Trophoblast cell (in vitro differentiated cells and primary cell): ENCODE measurements at regions not wholly inside any gene's neighbourhood (a gene's known extent, or its start where the extent isn't known, plus 50 kb on each side); places are given as distances from the start of the nearest gene placed in this dataset.
A peak's percentile ranks its signal among the peaks of the same experiment; 100 is the strongest.

Experiments
- DNase-seq, 2 donors: peaks; one replicate each; pipeline ENCODE4 v3.0.0-alpha.2; 2016
- H2AFZ ChIP-seq: 2 replicates; pipeline ENCODE4 v1.6.1; 2013; ENCODE audit warnings: low read length, moderate library complexity, mild to moderate bottlenecking; ENCODE audit not compliant: insufficient read depth, poor library complexity
- H2AK5ac ChIP-seq: 2 replicates; pipeline ENCODE4 v1.6.1; 2013; ENCODE audit warnings: mild to moderate bottlenecking, low read length
- H2BK120ac ChIP-seq: 2 replicates; pipeline ENCODE4 v1.6.1; 2013; ENCODE audit warnings: low read length, mild to moderate bottlenecking, moderate library complexity; ENCODE audit not compliant: insufficient read depth, poor library complexity
- H2BK12ac ChIP-seq: 2 replicates; pipeline ENCODE4 v1.6.1; 2013; ENCODE audit warnings: mild to moderate bottlenecking, low read length, moderate library complexity
- H2BK5ac ChIP-seq: 2 replicates; pipeline ENCODE4 v1.6.1; 2013; ENCODE audit warnings: low read length, low read depth, moderate library complexity, mild to moderate bottlenecking; ENCODE audit not compliant: poor library complexity
- H3K14ac ChIP-seq: 2 replicates; pipeline ENCODE4 v1.6.1; 2013; ENCODE audit warnings: mild to moderate bottlenecking, low read length
- H3K18ac ChIP-seq: 2 replicates; pipeline ENCODE4 v1.6.1; 2013; ENCODE audit warnings: mild to moderate bottlenecking, low read length
- H3K23ac ChIP-seq: 2 replicates; pipeline ENCODE4 v1.6.1; 2013; ENCODE audit warnings: low read length
- H3K27ac ChIP-seq: 2 replicates; pipeline ENCODE4 v1.5.1; 2013; ENCODE audit warnings: low read depth, mild to moderate bottlenecking, inconsistent platforms, low read length, moderate library complexity
- H3K27me3 ChIP-seq: 2 replicates; pipeline ENCODE4 v1.6.1; 2013; ENCODE audit warnings: inconsistent platforms, mild to moderate bottlenecking, low read length, moderate library complexity; ENCODE audit not compliant: insufficient read depth
- H3K36me3 ChIP-seq, 2 experiments: 1 replicate in 1 of 2; 2 replicates in 1 of 2; pipeline ENCODE4 v1.6.1; 2013; ENCODE audit warnings: low read length in 2 of 2, mild to moderate bottlenecking in 2 of 2, moderate library complexity in 1 of 2; ENCODE audit not compliant: insufficient read depth in 2 of 2, control insufficient read depth in 1 of 2
- H3K4ac ChIP-seq: 2 replicates; pipeline ENCODE4 v1.6.1; 2013; ENCODE audit warnings: low read depth, mild to moderate bottlenecking, low read length, moderate library complexity
- H3K4me1 ChIP-seq, 2 experiments: 1 replicate in 1 of 2; 2 replicates in 1 of 2; pipeline ENCODE4 v1.6.1; 2013; ENCODE audit warnings: low read length in 2 of 2, mild to moderate bottlenecking in 2 of 2, moderate library complexity in 1 of 2; ENCODE audit not compliant: insufficient read depth in 2 of 2, control insufficient read depth in 1 of 2
- H3K4me2 ChIP-seq: 2 replicates; pipeline ENCODE4 v1.6.1; 2013; ENCODE audit warnings: inconsistent platforms, mild to moderate bottlenecking, low read length, moderate library complexity
- H3K4me3 ChIP-seq: 2 replicates; pipeline ENCODE4 v1.5.1; 2013; ENCODE audit warnings: mild to moderate bottlenecking, low read depth, low read length, inconsistent platforms
- H3K79me1 ChIP-seq: one replicate; pipeline ENCODE4 v1.6.1; 2013; ENCODE audit warnings: low read length
- H3K79me2 ChIP-seq: 2 replicates; pipeline ENCODE4 v1.6.1; 2013; ENCODE audit warnings: low read length, mild to moderate bottlenecking; ENCODE audit not compliant: control insufficient read depth, insufficient read depth, poor library complexity
- H3K9ac ChIP-seq: 2 replicates; pipeline ENCODE4 v1.6.1; 2013; ENCODE audit warnings: mild to moderate bottlenecking, low read length
- H3K9me3 ChIP-seq: 2 replicates; pipeline ENCODE4 v1.6.1; 2013; ENCODE audit warnings: low read depth, mild to moderate bottlenecking, control low read depth, inconsistent platforms, low read length; ENCODE audit not compliant: insufficient read depth
- H4K12ac ChIP-seq: 2 replicates; pipeline ENCODE4 v1.6.1; 2013; ENCODE audit warnings: low read depth, mild to moderate bottlenecking, low read length, moderate library complexity
- H4K8ac ChIP-seq: 2 replicates; pipeline ENCODE4 v1.6.1; 2013; ENCODE audit warnings: low read depth, mild to moderate bottlenecking, low read length, moderate library complexity
- H4K91ac ChIP-seq: one replicate; pipeline ENCODE4 v1.6.1; 2013; ENCODE audit warnings: low read depth, mild to moderate bottlenecking, low read length, moderate library complexity
- WGBS: extraction: QIAGEN DNeasy Blood & Tissue Kit; methylation state at CpG from one replicate; pipeline ENCODE4 v1.1.7; 2013; ENCODE audit warnings: missing lambda C conversion rate; ENCODE audit not compliant: insufficient read length, insufficient coverage; ENCODE audit errors: extremely low coverage; 5-methylcytosine and 5-hydroxymethylcytosine counted together

GRCh38 chr16:59190731-59191130 is 456.6 kb upstream of the GOT2 start:
- Histone ChIP-seq H3K4ac (no peak overlapping the region), H4K8ac (no peak overlapping the region), H3K79me2 (no peaks in the 10 kb centered on the region), H2BK12ac (no peak overlapping the region), H3K4me2 (no peak overlapping the region), H3K23ac (no peak overlapping the region), H3K18ac (no peak overlapping the region), H3K9me3 (no peaks in the 10 kb centered on the region), H2AK5ac (no peak overlapping the region), H3K36me3 (no peaks in the 10 kb centered on the region), H4K91ac (no peak overlapping the region), H2BK5ac (no peak overlapping the region), H2AFZ (no peak overlapping the region), H3K27me3 (no peaks in the 10 kb centered on the region), H4K12ac (no peak overlapping the region), H3K9ac (no peak overlapping the region), H3K14ac (no peak overlapping the region), H2BK120ac (no peak overlapping the region), H3K4me1 (no peaks in the 10 kb centered on the region), H3K4me3 (no peak overlapping the region), H3K79me1 (no peaks in the 10 kb centered on the region), H3K27ac (no peak overlapping the region)
- no peak for DNase-seq

DNA sequence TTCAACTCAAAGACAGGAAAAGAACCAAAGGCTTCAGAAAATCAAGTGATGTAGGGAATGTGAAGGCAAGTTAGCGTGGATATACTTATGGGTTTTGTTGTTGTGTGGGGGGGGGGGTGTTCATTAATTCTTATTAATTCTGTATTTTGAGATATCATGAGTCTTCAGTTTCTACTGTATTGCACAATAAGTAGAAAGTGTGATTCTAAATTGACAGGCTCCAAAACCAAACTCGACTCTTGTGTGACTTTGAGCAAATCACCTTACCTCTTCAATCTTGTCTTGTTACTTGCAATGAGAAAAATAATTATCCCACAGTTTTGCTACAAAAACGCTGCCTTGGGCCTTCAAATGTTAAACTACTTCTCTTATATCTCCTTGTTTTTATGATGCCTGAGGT is 453.9 kb upstream of the GOT2 start:
- no peak overlapping the region for H3K23ac ChIP-seq
- no peak overlapping the region for H4K12ac ChIP-seq
- no peak overlapping the region for H4K8ac ChIP-seq
- H2BK12ac ChIP-seq, result no peak overlapping the region
- no peak overlapping the region for H3K4me2 ChIP-seq
- no peaks in the 10 kb centered on the region for H3K9me3 ChIP-seq
- H3K4me3 ChIP-seq, result no peak overlapping the region
- H2AFZ ChIP-seq, result no peak overlapping the region
- H2BK120ac ChIP-seq, result no peak overlapping the region
- no peaks in the 10 kb centered on the region for H3K36me3 ChIP-seq
- H2AK5ac ChIP-seq, result no peak overlapping the region
- no peak overlapping the region for H3K4ac ChIP-seq
- H3K79me2 ChIP-seq, result no peaks in the 10 kb centered on the region
- DNase-seq, result no peak
- no peak overlapping the region for H3K27ac ChIP-seq
- no peaks in the 10 kb centered on the region for H3K27me3 ChIP-seq
- no peak overlapping the region for H3K18ac ChIP-seq
- no peak overlapping the region for H3K9ac ChIP-seq
- H2BK5ac ChIP-seq, result no peak overlapping the region
- no peaks in the 10 kb centered on the region for H3K4me1 ChIP-seq
- no peak overlapping the region for H4K91ac ChIP-seq
- H3K14ac ChIP-seq, result no peak overlapping the region
- H3K79me1 ChIP-seq, result no peaks in the 10 kb centered on the region
- WGBS, result no CpG with 5 or more reads among the region's 3 CpGs

DNA sequence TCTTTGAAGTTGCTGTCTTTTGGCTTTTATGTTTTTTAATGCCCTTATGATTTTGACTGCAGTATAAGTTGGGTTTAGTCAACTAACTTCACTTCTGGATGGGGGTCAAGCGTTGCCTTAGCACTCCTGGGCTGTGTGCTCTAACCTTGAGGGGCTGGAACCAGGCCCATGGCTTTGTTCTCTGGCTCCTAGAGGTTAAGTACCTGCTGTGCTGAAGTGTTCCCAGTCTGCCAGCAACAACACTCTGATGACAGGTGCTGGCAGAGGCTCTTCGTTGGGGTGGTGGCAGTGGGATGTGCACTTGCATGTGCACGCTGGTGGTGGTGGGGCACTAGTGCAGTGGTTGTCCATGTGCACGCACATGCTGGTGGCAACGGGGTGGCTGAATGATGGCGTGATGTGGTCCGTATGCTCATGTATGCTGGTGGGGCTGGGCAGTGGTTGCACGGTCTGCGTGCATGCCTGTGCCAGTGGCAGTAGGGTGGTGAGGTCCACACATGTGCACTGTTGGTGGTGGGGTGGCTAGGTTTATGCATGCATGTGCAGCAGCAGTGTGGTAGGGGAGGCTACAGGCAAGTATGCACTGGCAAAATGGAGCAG is 447.8 kb upstream of the GOT2 start:
- H3K27me3 ChIP-seq, result no peaks in the 10 kb centered on the region
- peaks cover 3% of the 10 kb centered on the region for H3K9me3 ChIP-seq
- no peak overlapping the region for H3K4me2 ChIP-seq
- peak overlapping the region; percentile 43 for H3K23ac ChIP-seq
- H2BK120ac ChIP-seq, result no peak overlapping the region
- no peak for DNase-seq
- H2BK5ac ChIP-seq, result no peak overlapping the region
- no peak overlapping the region for H2AFZ ChIP-seq
- no peaks in the 10 kb centered on the region for H3K79me1 ChIP-seq
- H3K27ac ChIP-seq, result no peak overlapping the region
- no peak overlapping the region for H4K8ac ChIP-seq
- H4K91ac ChIP-seq, result no peak overlapping the region
- H3K4me3 ChIP-seq, result peak overlapping the region; percentile 63
- no peak overlapping the region for H3K14ac ChIP-seq
- no peak overlapping the region for H2BK12ac ChIP-seq
- no peak overlapping the region for H3K9ac ChIP-seq
- no peak overlapping the region for H3K4ac ChIP-seq
- no peaks in the 10 kb centered on the region for H3K4me1 ChIP-seq
- no peaks in the 10 kb centered on the region for H3K79me2 ChIP-seq
- H3K18ac ChIP-seq, result no peak overlapping the region
- H4K12ac ChIP-seq, result no peak overlapping the region
- no peak overlapping the region for H2AK5ac ChIP-seq
- no CpG with 5 or more reads among the region's 9 CpGs for WGBS
- H3K36me3 ChIP-seq, result no peaks in the 10 kb centered on the region

DNA sequence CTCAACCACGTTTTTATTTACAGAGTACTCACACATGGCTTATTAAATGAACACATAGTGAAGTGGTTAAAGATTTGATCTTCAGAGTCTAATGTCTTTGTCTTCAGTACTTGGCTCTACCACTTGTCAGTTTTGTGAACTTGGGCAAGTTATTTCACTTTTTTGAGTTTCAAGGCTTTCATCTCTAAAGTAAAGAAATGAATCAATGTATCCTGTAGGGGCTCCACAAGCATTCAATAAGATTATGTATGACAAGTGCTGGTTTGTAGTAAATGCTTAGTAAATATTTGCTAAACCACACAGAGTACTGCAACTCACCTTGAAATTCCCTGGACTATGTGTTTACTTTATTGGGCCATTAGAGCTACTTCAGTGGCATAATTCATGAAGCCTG is 446.0 kb upstream of the GOT2 start:
- Histone ChIP-seq H2AFZ (no peak overlapping the region), H3K9ac (no peak overlapping the region), H3K4ac (no peak overlapping the region), H3K79me1 (no peaks in the 10 kb centered on the region), H3K27me3 (no peaks in the 10 kb centered on the region), H4K8ac (no peak overlapping the region), H3K36me3 (no peaks in the 10 kb centered on the region), H3K23ac (no peak overlapping the region), H3K4me3 (no peak overlapping the region), H2BK12ac (no peak overlapping the region), H3K4me2 (no peak overlapping the region), H3K9me3 (peaks cover 3% of the 10 kb centered on the region), H4K91ac (no peak overlapping the region), H2BK5ac (no peak overlapping the region), H3K14ac (no peak overlapping the region), H3K4me1 (no peaks in the 10 kb centered on the region), H3K18ac (no peak overlapping the region), H4K12ac (no peak overlapping the region), H2AK5ac (no peak overlapping the region), H3K27ac (no peak overlapping the region), H3K79me2 (no peaks in the 10 kb centered on the region), H2BK120ac (no peak overlapping the region)
- no CpG with 5 or more reads among the region's 1 CpG for WGBS
- DNase-seq, result no peak
